K562 (cell line): ENCODE measurements at regions not wholly inside any gene's neighbourhood (a gene's known extent, or its start where the extent isn't known, plus 50 kb on each side); places are given as distances from the start of the nearest gene placed in this dataset.

Experiments
- CC2D1A ChIP-seq: fragments of 450-650 bp; IDR thresholded peaks from 2 replicates; pipeline ENCODE4 v1.6.1; 2017; ENCODE audit warnings: mild to moderate bottlenecking
- CEBPG ChIP-seq, 3 experiments: fragments of 200-800 bp in 1 of 3; sonication (Bioruptor generic) in 1 of 3; sonication (generic) in 1 of 3; formaldehyde crosslinking in 1 of 3; IDR thresholded peaks in 2 of 3; conservative IDR thresholded peaks in 1 of 3; 2 replicates each; pipeline versions ENCODE4 v1.6.1 to v1.8.0; 2016 to 2022; ENCODE audit warnings: missing compliant biosample characterization in 2 of 3, missing genetic modification characterization in 2 of 3, mild to moderate bottlenecking in 1 of 3, missing genetic modification reagents in 1 of 3
- KLF6 ChIP-seq: fragments of 250-450 bp; sonication (Bioruptor Pico); IDR thresholded peaks from 2 replicates; pipeline ENCODE4 v1.4.0; 2020; ENCODE audit warnings: mild to moderate bottlenecking, moderate library complexity, borderline replicate concordance
- RNF2 ChIP-seq: sonication (generic); IDR thresholded peaks from 2 replicates; pipeline ENCODE4 v1.6.1; 2016
- TCF3 ChIP-seq: sonication (generic); formaldehyde crosslinking; IDR thresholded peaks from 2 replicates; pipeline ENCODE4 v1.4.0; 2020; ENCODE audit warnings: mild to moderate bottlenecking, missing genetic modification reagents
- ZBTB1 ChIP-seq: sonication (generic); formaldehyde crosslinking; IDR thresholded peaks from 2 replicates; pipeline ENCODE4 v1.8.1; 2023; ENCODE audit warnings: missing genetic modification reagents, low read depth, mild to moderate bottlenecking, borderline replicate concordance
- ZNF644 ChIP-seq: fragments of 200-800 bp; sonication (Bioruptor generic); IDR thresholded peaks from 2 replicates; pipeline ENCODE4 v1.6.1; 2016; ENCODE audit warnings: low read depth, missing genetic modification characterization, missing compliant biosample characterization
- TF ChIP-seq, protein P1 (sequence below), 2 experiments: fragments of 200-800 bp in 1 of 2; sonication (Bioruptor generic) in 1 of 2; sonication (generic) in 1 of 2; formaldehyde crosslinking in 1 of 2; IDR thresholded peaks in 1 of 2; conservative IDR thresholded peaks in 1 of 2; 2 replicates each; pipeline versions ENCODE4 v1.5.0 to v1.6.1; 2016 to 2020; ENCODE audit warnings: missing compliant biosample characterization in 1 of 2, missing genetic modification characterization in 1 of 2, missing genetic modification reagents in 1 of 2
- TF ChIP-seq, protein P2 (sequence below): sonication (generic); formaldehyde crosslinking; IDR thresholded peaks from 2 replicates; pipeline ENCODE4 v1.8.1; 2023; ENCODE audit warnings: mild to moderate bottlenecking, missing genetic modification reagents, moderate library complexity
- TF ChIP-seq, protein P3 (sequence below), 2 experiments: fragments of 450-650 bp; IDR thresholded peaks; 2 replicates each; pipeline ENCODE4 v1.6.1; 2016
- TF ChIP-seq, protein P4 (sequence below): sonication (generic); IDR thresholded peaks from 2 replicates; pipeline ENCODE4 v1.6.1; 2016
- TF ChIP-seq, protein P5 (sequence below), 2 experiments: fragments of 450-650 bp; IDR thresholded peaks; 2 replicates each; pipeline ENCODE4 v1.6.1; 2018; ENCODE audit warnings: mild to moderate bottlenecking in 2 of 2, low read depth in 1 of 2; ENCODE audit not compliant: partially characterized antibody in 2 of 2
- TF ChIP-seq, protein P6 (sequence below): IDR thresholded peaks from 2 replicates; pipeline ENCODE4 v1.6.1; 2012; ENCODE audit warnings: low read depth, low read length, improper control_type of control experiment, borderline replicate concordance

DNA sequence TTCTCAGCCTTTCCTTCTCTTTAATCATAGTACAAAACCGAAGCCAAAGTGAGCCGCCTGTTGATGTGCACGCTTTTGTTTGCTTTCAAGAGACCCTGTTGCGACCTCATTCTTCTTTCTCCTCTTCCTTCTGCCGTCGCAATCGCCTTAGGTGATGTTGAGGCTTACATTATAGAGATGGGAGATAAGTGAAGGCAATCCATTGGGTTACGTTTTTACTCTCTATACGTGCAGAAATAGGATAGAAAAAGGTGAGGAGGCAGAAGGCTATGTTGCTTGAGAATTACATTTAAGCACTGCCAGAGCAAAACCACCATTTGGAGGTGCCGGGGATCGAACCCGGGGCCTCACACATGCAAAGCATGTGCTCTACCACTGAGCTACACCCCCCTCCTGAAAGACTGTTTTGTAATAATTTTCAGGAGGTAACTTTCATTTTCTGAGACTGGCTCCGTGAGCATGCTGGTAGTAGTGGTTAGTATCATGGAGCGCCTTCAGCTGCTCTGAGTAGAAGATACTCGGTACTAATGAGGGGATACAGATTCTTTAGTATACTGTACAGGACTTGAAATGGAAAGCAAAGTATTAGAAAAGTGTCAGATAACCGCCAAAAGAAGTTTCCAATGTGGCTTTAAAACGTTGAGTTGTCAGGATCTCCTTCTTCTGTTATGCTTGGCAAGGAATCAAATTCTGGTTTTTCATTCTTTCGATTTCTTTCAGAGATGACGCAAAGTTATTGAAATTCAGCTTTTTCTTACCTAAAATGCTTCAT is 165.6 kb downstream of the TRIM27 start (continued):
- TF ChIP-seq, protein P1, sequence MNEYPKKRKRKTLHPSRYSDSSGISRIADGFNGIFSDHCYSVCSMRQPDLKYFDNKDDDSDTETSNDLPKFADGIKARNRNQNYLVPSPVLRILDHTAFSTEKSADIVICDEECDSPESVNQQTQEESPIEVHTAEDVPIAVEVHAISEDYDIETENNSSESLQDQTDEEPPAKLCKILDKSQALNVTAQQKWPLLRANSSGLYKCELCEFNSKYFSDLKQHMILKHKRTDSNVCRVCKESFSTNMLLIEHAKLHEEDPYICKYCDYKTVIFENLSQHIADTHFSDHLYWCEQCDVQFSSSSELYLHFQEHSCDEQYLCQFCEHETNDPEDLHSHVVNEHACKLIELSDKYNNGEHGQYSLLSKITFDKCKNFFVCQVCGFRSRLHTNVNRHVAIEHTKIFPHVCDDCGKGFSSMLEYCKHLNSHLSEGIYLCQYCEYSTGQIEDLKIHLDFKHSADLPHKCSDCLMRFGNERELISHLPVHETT (CRISPR knock-in tag; conservative IDR thresholded peaks at IDR 0.05 in 1 of 2, IDR thresholded peaks at IDR 0.05 in 1 of 2), result peak in 1 of 2 experiments; percentile 82; a peak in 2 of 4 replicates
- TF ChIP-seq TCF3 (peak; percentile 31; the same call in 1 of the 2 replicates), RNF2 (peak; percentile 74; the same call in 1 of the 2 replicates), ZNF644 (peak; percentile 79), CC2D1A (peak; percentile 53; the same call in 1 of the 2 replicates), ZBTB1 (CRISPR knock-in tag) (0 out of 2 replicates have a peak, but pooled peaks have one; percentile 36), CEBPG (CRISPR knock-in tag; IDR thresholded peaks at IDR 0.05) (peak; percentile 55; the same call in 1 of the 2 replicates), CEBPG (tag; conservative IDR thresholded peaks at IDR 0.05 in 1 of 2, IDR thresholded peaks at IDR 0.05 in 1 of 2) (peak; percentile 89 to 97), KLF6 (CRISPR knock-in tag) (0 out of 2 replicates have a peak, but pooled peaks have one; percentile 24)
- TF ChIP-seq, protein P2, sequence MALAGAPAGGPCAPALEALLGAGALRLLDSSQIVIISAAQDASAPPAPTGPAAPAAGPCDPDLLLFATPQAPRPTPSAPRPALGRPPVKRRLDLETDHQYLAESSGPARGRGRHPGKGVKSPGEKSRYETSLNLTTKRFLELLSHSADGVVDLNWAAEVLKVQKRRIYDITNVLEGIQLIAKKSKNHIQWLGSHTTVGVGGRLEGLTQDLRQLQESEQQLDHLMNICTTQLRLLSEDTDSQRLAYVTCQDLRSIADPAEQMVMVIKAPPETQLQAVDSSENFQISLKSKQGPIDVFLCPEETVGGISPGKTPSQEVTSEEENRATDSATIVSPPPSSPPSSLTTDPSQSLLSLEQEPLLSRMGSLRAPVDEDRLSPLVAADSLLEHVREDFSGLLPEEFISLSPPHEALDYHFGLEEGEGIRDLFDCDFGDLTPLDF (CRISPR knock-in tag), result no peak
- TF ChIP-seq, protein P3, sequence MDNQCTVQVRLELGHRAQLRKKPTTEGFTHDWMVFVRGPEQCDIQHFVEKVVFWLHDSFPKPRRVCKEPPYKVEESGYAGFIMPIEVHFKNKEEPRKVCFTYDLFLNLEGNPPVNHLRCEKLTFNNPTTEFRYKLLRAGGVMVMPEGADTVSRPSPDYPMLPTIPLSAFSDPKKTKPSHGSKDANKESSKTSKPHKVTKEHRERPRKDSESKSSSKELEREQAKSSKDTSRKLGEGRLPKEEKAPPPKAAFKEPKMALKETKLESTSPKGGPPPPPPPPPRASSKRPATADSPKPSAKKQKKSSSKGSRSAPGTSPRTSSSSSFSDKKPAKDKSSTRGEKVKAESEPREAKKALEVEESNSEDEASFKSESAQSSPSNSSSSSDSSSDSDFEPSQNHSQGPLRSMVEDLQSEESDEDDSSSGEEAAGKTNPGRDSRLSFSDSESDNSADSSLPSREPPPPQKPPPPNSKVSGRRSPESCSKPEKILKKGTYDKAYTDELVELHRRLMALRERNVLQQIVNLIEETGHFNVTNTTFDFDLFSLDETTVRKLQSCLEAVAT (IDR thresholded peaks at IDR 0.05), result 0 out of 4 replicates have a peak, but pooled peaks of 1 of the 2 experiments have one; percentile 4
- TF ChIP-seq, protein P4, sequence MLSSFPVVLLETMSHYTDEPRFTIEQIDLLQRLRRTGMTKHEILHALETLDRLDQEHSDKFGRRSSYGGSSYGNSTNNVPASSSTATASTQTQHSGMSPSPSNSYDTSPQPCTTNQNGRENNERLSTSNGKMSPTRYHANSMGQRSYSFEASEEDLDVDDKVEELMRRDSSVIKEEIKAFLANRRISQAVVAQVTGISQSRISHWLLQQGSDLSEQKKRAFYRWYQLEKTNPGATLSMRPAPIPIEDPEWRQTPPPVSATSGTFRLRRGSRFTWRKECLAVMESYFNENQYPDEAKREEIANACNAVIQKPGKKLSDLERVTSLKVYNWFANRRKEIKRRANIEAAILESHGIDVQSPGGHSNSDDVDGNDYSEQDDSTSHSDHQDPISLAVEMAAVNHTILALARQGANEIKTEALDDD, result peak; percentile 91
- TF ChIP-seq, protein P5, sequence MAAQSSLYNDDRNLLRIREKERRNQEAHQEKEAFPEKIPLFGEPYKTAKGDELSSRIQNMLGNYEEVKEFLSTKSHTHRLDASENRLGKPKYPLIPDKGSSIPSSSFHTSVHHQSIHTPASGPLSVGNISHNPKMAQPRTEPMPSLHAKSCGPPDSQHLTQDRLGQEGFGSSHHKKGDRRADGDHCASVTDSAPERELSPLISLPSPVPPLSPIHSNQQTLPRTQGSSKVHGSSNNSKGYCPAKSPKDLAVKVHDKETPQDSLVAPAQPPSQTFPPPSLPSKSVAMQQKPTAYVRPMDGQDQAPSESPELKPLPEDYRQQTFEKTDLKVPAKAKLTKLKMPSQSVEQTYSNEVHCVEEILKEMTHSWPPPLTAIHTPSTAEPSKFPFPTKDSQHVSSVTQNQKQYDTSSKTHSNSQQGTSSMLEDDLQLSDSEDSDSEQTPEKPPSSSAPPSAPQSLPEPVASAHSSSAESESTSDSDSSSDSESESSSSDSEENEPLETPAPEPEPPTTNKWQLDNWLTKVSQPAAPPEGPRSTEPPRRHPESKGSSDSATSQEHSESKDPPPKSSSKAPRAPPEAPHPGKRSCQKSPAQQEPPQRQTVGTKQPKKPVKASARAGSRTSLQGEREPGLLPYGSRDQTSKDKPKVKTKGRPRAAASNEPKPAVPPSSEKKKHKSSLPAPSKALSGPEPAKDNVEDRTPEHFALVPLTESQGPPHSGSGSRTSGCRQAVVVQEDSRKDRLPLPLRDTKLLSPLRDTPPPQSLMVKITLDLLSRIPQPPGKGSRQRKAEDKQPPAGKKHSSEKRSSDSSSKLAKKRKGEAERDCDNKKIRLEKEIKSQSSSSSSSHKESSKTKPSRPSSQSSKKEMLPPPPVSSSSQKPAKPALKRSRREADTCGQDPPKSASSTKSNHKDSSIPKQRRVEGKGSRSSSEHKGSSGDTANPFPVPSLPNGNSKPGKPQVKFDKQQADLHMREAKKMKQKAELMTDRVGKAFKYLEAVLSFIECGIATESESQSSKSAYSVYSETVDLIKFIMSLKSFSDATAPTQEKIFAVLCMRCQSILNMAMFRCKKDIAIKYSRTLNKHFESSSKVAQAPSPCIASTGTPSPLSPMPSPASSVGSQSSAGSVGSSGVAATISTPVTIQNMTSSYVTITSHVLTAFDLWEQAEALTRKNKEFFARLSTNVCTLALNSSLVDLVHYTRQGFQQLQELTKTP (IDR thresholded peaks at IDR 0.05; ENCODE audit: low read depth in 1 of 2, partially characterized antibody in 2 of 2), result peak in 1 of 2 experiments; percentile 82
- TF ChIP-seq, protein P6, sequence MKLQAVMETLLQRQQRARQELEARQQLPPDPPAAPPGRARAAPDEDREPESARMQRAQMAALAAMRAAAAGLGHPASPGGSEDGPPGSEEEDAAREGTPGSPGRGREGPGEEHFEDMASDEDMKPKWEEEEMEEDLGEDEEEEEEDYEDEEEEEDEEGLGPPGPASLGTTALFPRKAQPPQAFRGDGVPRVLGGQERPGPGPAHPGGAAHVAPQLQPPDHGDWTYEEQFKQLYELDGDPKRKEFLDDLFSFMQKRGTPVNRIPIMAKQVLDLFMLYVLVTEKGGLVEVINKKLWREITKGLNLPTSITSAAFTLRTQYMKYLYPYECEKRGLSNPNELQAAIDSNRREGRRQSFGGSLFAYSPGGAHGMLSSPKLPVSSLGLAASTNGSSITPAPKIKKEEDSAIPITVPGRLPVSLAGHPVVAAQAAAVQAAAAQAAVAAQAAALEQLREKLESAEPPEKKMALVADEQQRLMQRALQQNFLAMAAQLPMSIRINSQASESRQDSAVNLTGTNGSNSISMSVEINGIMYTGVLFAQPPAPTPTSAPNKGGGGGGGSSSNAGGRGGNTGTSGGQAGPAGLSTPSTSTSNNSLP, result peak; percentile 69; the same call in 1 of the 2 replicates
